OCI-LY7 (cell line): ENCODE measurements at regions not wholly inside any gene's neighbourhood (a gene's known extent, or its start where the extent isn't known, plus 50 kb on each side); places are given as distances from the start of the nearest gene placed in this dataset.

Experiments used
- BruUV-seq: library from RNA; stranded (reverse); fragments of 400-500 nt; replicated peaks from 2 replicates; lab custom pipeline; 2021; lab: Mats Ljungman, UMichigan
- CTCF ChIA-PET: fragments of 300-600 bp; sonication (Branson Sonifier 250); formaldehyde crosslinking; loops from one replicate; lab custom pipeline; 2022; ENCODE audit warnings: antibody characterized with exemption; ENCODE audit not compliant: unreplicated experiment; lab: Charles Lee
- POLR2A ChIA-PET: fragments of 300-600 bp; sonication (Branson Sonifier 250); formaldehyde crosslinking; loops from one replicate; lab custom pipeline; 2022; ENCODE audit warnings: antibody characterized with exemption; lab: Charles Lee
- DNase-seq: peaks from one replicate; pipeline ENCODE4 v3.0.0-alpha.2; 2015; ENCODE audit warnings: low spot score
- H2AFZ ChIP-seq: fragments of 200-600 bp; sonication (generic), shearing (Covaris generic); 2 replicates; pipeline ENCODE4 v1.6.1; 2014; ENCODE audit warnings: mild to moderate bottlenecking, antibody characterized with exemption, low read length, moderate library complexity
- H3K27ac ChIP-seq: fragments of 200-600 bp; sonication (generic); 2 replicates; pipeline ENCODE4 v1.5.1; 2014; ENCODE audit warnings: mixed run types, low read depth, mild to moderate bottlenecking, moderate library complexity, low read length, inconsistent platforms; ENCODE audit not compliant: poor library complexity, severe bottlenecking
- H3K36me3 ChIP-seq: fragments of 200-600 bp; sonication (generic); 2 replicates; pipeline ENCODE4 v1.6.1; 2014; ENCODE audit warnings: mild to moderate bottlenecking, antibody characterized with exemption, low read length, moderate library complexity, mixed read lengths; ENCODE audit not compliant: insufficient read depth
- H3K4me1 ChIP-seq: fragments of 200-600 bp; sonication (generic); 2 replicates; pipeline ENCODE4 v1.5.1; 2014; ENCODE audit warnings: mild to moderate bottlenecking, low read length; ENCODE audit not compliant: insufficient read depth, poor library complexity, severe bottlenecking
- H3K4me2 ChIP-seq: fragments of 200-600 bp; sonication (generic); 2 replicates; pipeline ENCODE4 v1.6.1; 2014; ENCODE audit warnings: mild to moderate bottlenecking, low read length
- H3K4me3 ChIP-seq: fragments of 200-600 bp; sonication (generic); 2 replicates; pipeline ENCODE4 v1.5.1; 2014; ENCODE audit warnings: mild to moderate bottlenecking, low read depth, low read length; ENCODE audit not compliant: poor library complexity, severe bottlenecking
- H3K79me2 ChIP-seq: fragments of 200-600 bp; sonication (generic); 2 replicates; pipeline ENCODE4 v1.6.1; 2016; ENCODE audit warnings: low read depth, mild to moderate bottlenecking, low read length, moderate library complexity, mixed read lengths; ENCODE audit not compliant: insufficient read depth
- H3K9me2 ChIP-seq: fragments of 200-600 bp; sonication (generic); 2 replicates; pipeline ENCODE4 v1.6.1; 2016; ENCODE audit warnings: mild to moderate bottlenecking, low read length, mixed read lengths; ENCODE audit not compliant: insufficient read depth
- H3K9me3 ChIP-seq: fragments of 200-600 bp; sonication (generic); 2 replicates; pipeline ENCODE4 v1.6.1; 2014; ENCODE audit warnings: mild to moderate bottlenecking, mixed run types, low read length, mixed read lengths
- H4K20me1 ChIP-seq: fragments of 200-600 bp; sonication (generic); 2 replicates; pipeline ENCODE4 v1.6.1; 2014; ENCODE audit warnings: mild to moderate bottlenecking, antibody characterized with exemption, low read length, moderate library complexity, mixed read lengths; ENCODE audit not compliant: insufficient read depth
- CTCF ChIP-seq: fragments of 200-600 bp; sonication (generic); conservative IDR thresholded peaks from 2 replicates; pipeline ENCODE4 v1.5.1; 2014; ENCODE audit warnings: mild to moderate bottlenecking, antibody characterized with exemption, low read length, moderate library complexity, mixed read lengths
- EZH2phosphoT487 ChIP-seq: fragments of 200-600 bp; sonication (generic); IDR thresholded peaks from 2 replicates; pipeline ENCODE4 v1.6.1; 2018; ENCODE audit warnings: low read depth, borderline replicate concordance, mild to moderate bottlenecking, mixed run types, antibody characterized with exemption, low read length, moderate library complexity, mixed read lengths
- intact Hi-C: fragments of 100-400 bp; cut with micrococcal nuclease; formaldehyde crosslinking; loops from one replicate; pipeline ENCODE4 v1.10.0; 2022; ENCODE audit not compliant: unreplicated experiment

DNA sequence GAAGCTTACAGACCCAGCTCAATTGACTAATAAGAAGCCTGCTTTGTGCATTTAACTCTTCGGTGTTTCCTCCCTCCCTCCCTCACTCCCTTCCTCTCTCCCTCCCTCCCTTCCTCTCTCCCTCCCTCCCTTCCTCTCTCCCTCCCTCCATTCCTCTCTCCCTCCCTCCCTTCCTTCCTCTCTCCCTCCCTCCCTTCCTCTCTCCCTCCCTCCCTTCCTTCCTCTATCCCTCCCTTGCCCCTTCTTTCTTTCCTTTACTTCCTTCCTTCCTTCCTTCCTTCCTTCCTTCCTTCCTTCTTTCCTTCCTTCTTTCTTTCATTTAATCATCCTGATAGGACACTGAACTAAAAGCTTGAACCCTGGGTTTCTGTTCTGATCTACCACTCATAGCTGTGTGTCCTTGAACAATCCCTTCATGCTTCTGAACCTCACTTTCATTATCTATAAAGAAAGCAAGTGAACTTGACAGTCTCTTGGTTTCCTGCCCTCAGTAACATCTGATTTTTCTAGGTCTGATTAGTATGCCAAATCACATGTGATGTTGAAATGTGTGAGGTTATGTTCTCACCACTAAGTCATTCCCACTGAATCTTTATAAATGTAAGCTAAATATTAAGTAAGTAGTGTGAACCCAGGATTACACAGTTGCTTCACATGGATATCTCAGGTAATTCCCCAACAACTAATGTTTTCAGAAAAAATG is 132.3 kb upstream of the BMP2 start:
- no peak for TF ChIP-seq EZH2phosphoT487
- TF ChIP-seq CTCF = no peak
- H3K9me3 ChIP-seq = no peaks in the 10 kb centered on the region
- no peaks in the 10 kb centered on the region for H4K20me1 ChIP-seq
- no peak overlapping the region for H3K4me2 ChIP-seq
- DNase-seq = no peak
- H3K36me3 ChIP-seq = no peaks in the 10 kb centered on the region
- CTCF ChIA-PET = no interaction called here
- no peak overlapping the region for H3K4me3 ChIP-seq
- no peaks in the 10 kb centered on the region for H3K9me2 ChIP-seq
- H3K27ac ChIP-seq = no peak overlapping the region
- no TSS peak for BruUV-seq
- no peaks in the 10 kb centered on the region for H3K4me1 ChIP-seq
- no peaks in the 10 kb centered on the region for H3K79me2 ChIP-seq
- no peak overlapping the region for H2AFZ ChIP-seq
- intact Hi-C loops = no loop called here
- POLR2A ChIA-PET = interaction anchor here (0.7 to 0.9 kb wide), 2 partner anchors 20 to 63 kb away, joined by 3 read pairs; no protein-coding TSS in a partner anchor

DNA sequence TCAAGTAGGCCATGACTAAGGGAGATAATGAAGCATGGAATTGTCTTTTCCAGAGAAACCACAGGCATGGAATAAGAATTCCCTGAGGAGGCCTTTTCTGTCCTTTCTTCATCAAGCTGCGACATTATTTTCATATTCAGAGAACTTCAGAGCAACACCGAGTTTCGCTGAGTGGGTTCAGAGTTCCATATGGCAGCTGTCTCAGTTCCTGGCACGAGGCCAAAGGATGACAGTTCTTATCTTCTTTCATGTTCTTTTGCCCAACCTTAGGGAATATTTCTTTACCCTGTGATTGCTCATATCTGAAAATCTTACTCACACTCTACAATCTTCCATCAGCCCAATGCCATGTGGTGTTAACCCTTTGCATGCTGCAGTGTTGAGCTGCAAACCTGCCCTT is 135.3 kb upstream of the BMP2 start:
- Histone ChIP-seq H3K79me2 (no peaks in the 10 kb centered on the region), H3K9me3 (no peaks in the 10 kb centered on the region), H4K20me1 (no peaks in the 10 kb centered on the region), H2AFZ (no peak overlapping the region), H3K27ac (no peak overlapping the region), H3K9me2 (no peaks in the 10 kb centered on the region), H3K36me3 (no peaks in the 10 kb centered on the region), H3K4me1 (no peaks in the 10 kb centered on the region), H3K4me2 (no peak overlapping the region), H3K4me3 (no peak overlapping the region)
- ChIA-PET CTCF (no interaction called here), POLR2A (no interaction called here)
- DNase-seq = no peak
- BruUV-seq = no TSS peak
- intact Hi-C loops = no loop called here
- TF ChIP-seq CTCF = no peak
- no peak for TF ChIP-seq EZH2phosphoT487

DNA sequence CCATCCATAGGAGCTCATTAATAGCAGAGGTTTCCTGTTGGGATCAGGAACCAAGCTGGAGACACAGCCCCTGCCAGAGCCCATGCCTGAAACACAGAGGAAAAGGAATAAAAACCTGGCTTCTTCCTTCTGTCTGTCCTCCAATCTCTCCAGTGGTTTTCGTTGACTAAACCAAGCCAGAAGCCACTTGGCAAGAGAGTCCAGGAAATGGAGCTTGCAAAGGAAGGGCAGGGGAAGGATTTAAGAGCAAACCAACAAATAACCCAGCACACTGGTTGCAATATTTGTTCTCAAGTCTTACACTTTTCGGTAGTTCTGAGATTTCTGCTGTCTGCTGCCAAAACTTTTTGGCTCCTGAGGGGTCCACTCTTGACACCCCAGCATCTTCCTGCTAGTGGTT is 137.0 kb upstream of the BMP2 start:
- DNase-seq = no peak
- H3K36me3 ChIP-seq = no peaks in the 10 kb centered on the region

More for the DNA sequence above, 137.0 kb upstream of the BMP2 start:
- intact Hi-C loops = no loop called here
- Histone ChIP-seq H3K27ac (no peak overlapping the region), H3K4me2 (no peak overlapping the region), H3K79me2 (no peaks in the 10 kb centered on the region), H2AFZ (no peak overlapping the region), H4K20me1 (no peaks in the 10 kb centered on the region), H3K9me2 (no peaks in the 10 kb centered on the region), H3K4me3 (no peak overlapping the region), H3K4me1 (no peaks in the 10 kb centered on the region), H3K9me3 (no peaks in the 10 kb centered on the region)
- POLR2A ChIA-PET = no interaction called here
- no TSS peak for BruUV-seq
- CTCF ChIA-PET = no interaction called here
- TF ChIP-seq EZH2phosphoT487 (no peak), CTCF (no peak)
